GM21737 (cell line): ENCODE measurements at regions not wholly inside any gene's neighbourhood (a gene's known extent, or its start where the extent isn't known, plus 50 kb on each side); places are given as distances from the start of the nearest gene placed in this dataset.

Experiments
- ATAC-seq: cut with Tn5 transposase; IDR thresholded peaks from one replicate; pipeline ENCODE4 v1.9.1; 2021; ENCODE audit warnings: mild to moderate bottlenecking, moderate library complexity; ENCODE audit not compliant: unreplicated experiment

DNA sequence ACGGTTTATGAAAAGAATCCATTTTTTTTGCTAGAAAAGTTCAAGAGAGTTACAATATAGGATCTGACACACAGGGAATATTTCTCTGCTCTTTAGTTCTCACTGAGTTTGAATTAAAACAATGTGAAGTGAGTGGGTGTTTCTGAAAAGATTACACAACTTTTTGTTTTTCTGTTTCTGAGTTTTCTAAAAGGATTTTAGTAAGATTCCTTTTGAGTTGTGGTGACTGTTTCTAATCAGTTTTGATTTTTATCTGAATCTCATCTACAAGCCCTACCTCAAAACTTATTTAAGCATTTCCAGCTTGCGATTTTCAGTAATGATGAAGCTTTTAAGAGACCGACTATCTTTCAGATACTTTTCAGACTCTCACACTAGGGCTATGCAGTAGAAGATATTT, 141.7 kb downstream of the GPAT3 start:
- no peak for ATAC-seq

DNA sequence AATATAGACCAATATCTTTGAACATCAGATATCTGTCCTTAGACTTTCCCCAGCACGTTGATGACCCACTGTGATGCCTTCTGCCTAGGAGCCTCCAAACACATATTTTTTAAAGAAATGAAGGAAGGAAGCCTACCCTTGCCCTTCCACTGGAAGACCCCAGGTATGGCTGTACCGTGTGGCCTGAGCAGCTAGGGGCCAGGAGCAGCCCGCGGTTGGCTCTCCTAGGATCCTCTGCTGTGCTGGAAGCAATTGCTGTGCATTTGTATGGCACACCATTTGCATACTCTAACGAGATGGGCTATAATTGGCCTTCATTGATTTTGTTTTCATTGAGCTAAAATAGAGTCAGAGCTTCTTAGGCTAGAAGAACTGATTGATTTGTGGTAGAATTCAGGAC, 128.8 kb downstream of the GPAT3 start:
- no peak for ATAC-seq

DNA sequence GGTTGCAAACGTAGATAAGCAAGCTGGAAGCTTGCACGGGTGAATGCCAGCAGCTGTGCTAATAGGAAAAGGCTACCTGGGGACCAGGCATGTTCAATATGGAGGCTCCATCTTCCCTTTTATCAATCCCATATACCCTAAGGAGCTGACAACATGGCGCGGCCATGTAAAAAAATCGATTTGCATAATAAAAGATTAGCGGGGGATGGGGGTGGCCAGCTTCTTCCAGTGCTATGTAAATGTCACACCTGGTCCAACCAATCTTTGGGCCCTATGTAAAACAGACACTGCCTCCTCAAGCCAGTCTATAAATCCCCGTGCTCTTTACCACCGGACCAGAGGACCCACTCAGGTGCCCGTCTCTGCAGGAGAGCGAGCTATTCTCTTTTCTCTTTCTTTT, 128.2 kb downstream of the GPAT3 start:
- ATAC-seq = no peak

DNA sequence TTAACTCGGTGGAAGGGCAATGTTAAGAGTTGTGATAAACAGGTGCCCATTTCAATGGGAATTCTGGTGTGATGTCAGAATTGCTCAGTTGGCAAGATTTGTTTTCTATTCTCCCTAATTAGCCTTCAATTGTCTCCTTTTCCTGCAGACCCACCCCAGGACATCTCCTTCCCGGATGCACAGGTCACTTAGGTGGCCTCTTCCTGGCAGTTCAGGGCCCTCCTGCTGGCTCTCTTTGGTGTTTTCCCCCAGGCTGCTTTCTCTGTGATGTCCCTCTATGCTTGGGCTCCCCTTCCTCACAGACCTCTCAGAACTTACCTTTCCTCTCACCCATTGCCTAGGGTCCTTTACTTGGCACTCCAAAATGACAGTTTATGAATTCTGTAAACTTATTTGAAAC, 126.3 kb downstream of the GPAT3 start:
- ATAC-seq = no peak

DNA sequence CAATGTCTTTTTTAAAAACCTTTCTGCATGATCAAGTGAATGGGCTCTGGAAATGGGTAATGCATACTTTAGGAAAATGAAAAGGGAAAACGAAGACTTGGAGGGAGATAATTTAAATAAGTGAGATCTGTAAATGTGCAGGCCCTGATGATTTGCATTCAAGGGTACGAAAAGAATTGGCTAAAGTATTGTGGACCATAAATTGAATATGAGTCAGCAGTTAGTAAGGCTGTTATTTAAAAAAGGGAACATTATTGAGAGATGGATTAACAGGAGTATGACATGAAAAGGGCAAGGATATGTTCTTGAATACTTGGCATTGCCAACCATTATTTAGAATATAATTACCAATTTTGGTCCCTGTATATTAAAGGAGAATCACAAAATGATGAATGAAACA, 125.5 kb downstream of the GPAT3 start:
- no peak for ATAC-seq

DNA sequence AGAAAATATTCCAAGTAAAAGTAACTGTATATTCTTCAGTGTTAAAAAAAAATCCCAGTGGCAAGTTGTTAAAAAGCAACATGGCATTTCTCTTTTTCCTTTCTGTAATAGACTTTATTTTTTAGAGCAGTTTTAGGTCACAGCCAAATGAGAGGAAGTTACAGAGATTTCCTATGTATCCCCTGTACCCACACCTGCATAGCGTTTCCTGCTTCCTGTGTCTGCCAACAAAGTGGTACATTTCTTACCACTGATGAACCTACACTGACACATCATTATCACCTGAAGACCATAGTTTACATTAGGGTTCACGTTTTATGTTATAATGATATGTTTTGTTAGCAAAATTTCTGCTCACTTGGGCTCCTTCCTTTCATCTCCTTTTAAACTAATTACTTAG, 124.7 kb downstream of the GPAT3 start:
- ATAC-seq = no peak

DNA sequence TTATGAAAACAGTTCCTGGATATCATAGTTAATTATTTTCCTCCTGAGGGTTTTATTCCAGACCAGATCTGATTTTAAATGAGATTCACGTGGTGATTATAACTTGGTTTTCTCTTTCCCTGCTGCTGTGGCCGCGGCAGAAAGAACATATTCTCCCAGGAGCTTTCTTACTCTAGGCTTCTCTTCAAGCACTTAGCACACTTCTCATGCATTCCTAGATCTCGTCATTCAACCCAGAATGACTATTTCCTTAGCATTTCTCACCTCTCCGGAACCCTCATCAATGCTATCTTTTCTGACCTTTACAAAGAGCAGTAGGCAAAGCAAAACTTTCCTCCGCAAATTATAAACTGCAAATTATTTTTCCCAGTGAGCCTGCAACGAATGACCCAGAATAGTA, 122.9 kb downstream of the GPAT3 start:
- no peak for ATAC-seq

DNA sequence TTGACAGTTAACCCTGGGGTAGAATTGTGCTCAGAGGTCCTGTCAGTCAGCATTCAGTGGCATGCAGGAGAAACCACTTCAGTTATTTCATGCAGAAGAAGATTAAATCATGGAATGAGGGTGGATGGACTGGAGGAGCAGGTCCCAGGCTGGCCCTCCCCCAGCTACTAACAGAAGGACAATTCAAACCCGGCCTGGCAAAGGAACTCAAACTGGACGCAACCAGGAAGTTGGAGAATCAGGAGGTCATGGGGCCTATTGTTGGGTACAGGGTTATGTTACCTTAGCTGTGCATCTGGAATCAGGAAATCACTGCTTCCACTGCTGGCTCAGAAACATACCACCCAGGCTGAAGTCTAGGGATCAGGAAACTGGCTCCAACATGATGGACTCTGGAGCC, 121.4 kb downstream of the GPAT3 start:
- ATAC-seq = no peak
